ENCODE measurements at regions not wholly inside any gene's neighbourhood (a gene's known extent, or its start where the extent isn't known, plus 50 kb on each side); places are given as distances from the start of the nearest gene placed in this dataset.

GRCh38 chr15:80342148-80342547 is 62.0 kb upstream of the ARNT2 start:
- no peak for DNase-seq (ENCODE audit: low spot score)
- Mint-ChIP-seq H3K36me3 (ENCODE audit: low read depth) (no peaks in the 10 kb centered on the region), H3K27ac (no peak overlapping the region), H3K4me1 (peaks cover 2% of the 10 kb centered on the region; the same call in 1 of the 3 replicates), H3K27me3 (ENCODE audit: insufficient read depth, low read depth, poor library complexity) (peaks cover 6% of the 10 kb centered on the region), H3K4me3 (no peak overlapping the region), H3K9me3 (no peaks in the 10 kb centered on the region)
- Histone ChIP-seq H4K20me1 (replicated peaks; ENCODE audit: insufficient read depth) (no peaks in the 10 kb centered on the region), H3K4me2 (no peak overlapping the region), H3K27ac (ENCODE audit: low read depth) (no peak overlapping the region), H3K4me1 (ENCODE audit: insufficient read depth) (no peaks in the 10 kb centered on the region), H3F3A (replicated peaks; ENCODE audit: low read depth) (no peaks in the 10 kb centered on the region), H2AFZ (no peak overlapping the region), H3K79me2 (replicated peaks; ENCODE audit: insufficient read depth) (no peaks in the 10 kb centered on the region), H3K36me3 (ENCODE audit: insufficient read depth) (no peaks in the 10 kb centered on the region), H3K27me3 (ENCODE audit: insufficient read depth) (no peaks in the 10 kb centered on the region), H3K4me3 (no peak overlapping the region), H3K9me2 (ENCODE audit: insufficient read depth) (0 out of 2 replicates have a peak, but pooled peaks cover 6% of the 10 kb centered on the region)
- no peak for ATAC-seq
- TF ChIP-seq EZH2 (IDR thresholded peaks at IDR 0.05; ENCODE audit: low read depth, unreplicated experiment) (no peak), POLR2AphosphoS5 (IDR thresholded peaks at IDR 0.05; ENCODE audit: low read depth) (no peak), JUNB (IDR thresholded peaks at IDR 0.05; ENCODE audit: unreplicated experiment) (no peak), CTCF (conservative IDR thresholded peaks at IDR 0.05; ENCODE audit: low read depth in 2 of 2) (no peak), STAT1 (IDR thresholded peaks at IDR 0.05; ENCODE audit: unreplicated experiment) (no peak), ZNF331 (CRISPR knock-in tag; IDR thresholded peaks at IDR 0.05; ENCODE audit: low read depth) (no peak), CREB1 (CRISPR knock-in tag; IDR thresholded peaks at IDR 0.05; ENCODE audit: low read depth) (no peak), EZH2phosphoT487 (IDR thresholded peaks at IDR 0.05; ENCODE audit: unreplicated experiment) (no peak), ETS1 (IDR thresholded peaks at IDR 0.05) (no peak), REST (IDR thresholded peaks at IDR 0.05; ENCODE audit: unreplicated experiment) (no peak)
